NCI-H2107 treated with DMSO at 0.1 percent for 48 hours (cell line): ENCODE measurements at regions not wholly inside any gene's neighbourhood (a gene's known extent, or its start where the extent isn't known, plus 50 kb on each side); places are given as distances from the start of the nearest gene placed in this dataset.
"Not testable (repeated sequence)": the region's sequence is repeated elsewhere in the genome, so short reads cannot be mapped to it uniquely, and the experiment has no call there.

Experiments used
- DNase-seq: peaks from one replicate; lab custom pipeline; 2025; ENCODE audit not compliant: unreplicated experiment; lab: John Stamatoyannopoulos, UW

- peak; percentile 93 for DNase-seq
These were observed 237.0 kb downstream of the UACA start for GRCh38 chr15:70526221-70526973.

GRCh38 chr15:70525551-70525950 lies 237.8 kb downstream of the UACA start:
- DNase-seq: no peak

GRCh38 chr15:70524470-70524869 lies 238.9 kb downstream of the UACA start:
- no peak for DNase-seq

- no peak for DNase-seq
These were observed 239.7 kb downstream of the UACA start for GRCh38 chr15:70523616-70524015.

- DNase-seq: no peak
These were observed 240.2 kb downstream of the UACA start for GRCh38 chr15:70523192-70523591.

- DNase-seq: no peak
These were observed 240.9 kb downstream of the UACA start for GRCh38 chr15:70522323-70522966.

GRCh38 chr15:70521576-70522322 lies 241.6 kb downstream of the UACA start:
- DNase-seq: no peak

- DNase-seq: no peak
These were observed 243.7 kb downstream of the UACA start for GRCh38 chr15:70519616-70520015.

GRCh38 chr15:70519004-70519365 lies 244.4 kb downstream of the UACA start:
- DNase-seq: no peak

GRCh38 chr15:70518201-70519003 lies 245.0 kb downstream of the UACA start:
- no peak for DNase-seq

- no peak for DNase-seq
These were observed 246.2 kb downstream of the UACA start for GRCh38 chr15:70517194-70517590.

- no peak for DNase-seq
These were observed 246.8 kb downstream of the UACA start for GRCh38 chr15:70516408-70517193.

GRCh38 chr15:70514251-70514650 lies 249.1 kb downstream of the UACA start:
- DNase-seq: no peak

- no peak for DNase-seq
These were observed 249.5 kb downstream of the UACA start for GRCh38 chr15:70513819-70514218.

- DNase-seq: no peak
These were observed 250.5 kb downstream of the UACA start for GRCh38 chr15:70512772-70513362.

GRCh38 chr15:70511972-70512587 lies 251.3 kb downstream of the UACA start:
- DNase-seq: not testable (repeated sequence)

GRCh38 chr15:70510433-70510832 lies 252.9 kb downstream of the UACA start:
- DNase-seq: no peak

- no peak for DNase-seq
These were observed 253.6 kb downstream of the UACA start for GRCh38 chr15:70509731-70510143.

GRCh38 chr15:70509282-70509662 lies 254.1 kb downstream of the UACA start:
- DNase-seq: no peak
